Stimulated activated naive B cell treated with anti-CD40 and anti-IgM and Interleukin-4, amounts not matched to agents 10 μg/mL and 1 μg/mL and 100 μg/mL, for 72 hours (primary cell): ENCODE measurements at regions not wholly inside any gene's neighbourhood (a gene's known extent, or its start where the extent isn't known, plus 50 kb on each side); places are given as distances from the start of the nearest gene placed in this dataset.

Experiments used
- ATAC-seq, 2 donors: fragments of 150-1000 bp; cut with Tn5 transposase; replicated peaks; 2 replicates each; pipeline ENCODE4 v1.10.0; 2021; ENCODE audit warnings: moderate library complexity in 1 of 2
- DNase-seq: peaks from one replicate; pipeline ENCODE4 v3.0.0; 2021
- H3K27ac Mint-ChIP-seq: one replicate; pipeline ENCODE4 v1.8.0; 2022; ENCODE audit warnings: mild to moderate bottlenecking, mixed read lengths
- H3K27me3 Mint-ChIP-seq, 2 donors: one replicate each; pipeline ENCODE4 v1.8.0; 2022; ENCODE audit warnings: mixed read lengths in 2 of 2
- H3K36me3 Mint-ChIP-seq, 2 donors: one replicate each; pipeline ENCODE4 v1.8.0; 2022; ENCODE audit warnings: mixed read lengths in 2 of 2, mild to moderate bottlenecking in 1 of 2
- H3K4me1 Mint-ChIP-seq, 2 donors: one replicate each; pipeline ENCODE4 v1.8.0; 2022; ENCODE audit warnings: mixed read lengths in 2 of 2, mild to moderate bottlenecking in 1 of 2
- H3K4me3 Mint-ChIP-seq, 2 donors: one replicate each; pipeline ENCODE4 v1.8.0; 2022; ENCODE audit warnings: mild to moderate bottlenecking in 2 of 2, mixed read lengths in 2 of 2, moderate library complexity in 1 of 2
- H3K9me3 Mint-ChIP-seq, 2 donors: one replicate each; pipeline ENCODE4 v1.8.0; 2022; ENCODE audit warnings: mixed read lengths in 2 of 2, mild to moderate bottlenecking in 1 of 2

GRCh38 chr4:42329421-42329820 is 67.9 kb upstream of the SHISA3 start:
- no peak for ATAC-seq
- H3K4me1 Mint-ChIP-seq, result peaks cover 0 to 5% of the 10 kb centered on the region in 2 donors
- peaks cover 0 to 4% of the 10 kb centered on the region in 2 donors for H3K27me3 Mint-ChIP-seq
- H3K27ac Mint-ChIP-seq, result no peak overlapping the region
- no peak for DNase-seq
- H3K4me3 Mint-ChIP-seq, result no peak overlapping the region
- H3K36me3 Mint-ChIP-seq, result no peaks in the 10 kb centered on the region
- peaks cover 0 to 6% of the 10 kb centered on the region in 2 donors for H3K9me3 Mint-ChIP-seq

- peaks cover 0 to 3% of the 10 kb centered on the region in 2 donors for H3K27me3 Mint-ChIP-seq
These were observed 67.2 kb upstream of the SHISA3 start for GRCh38 chr4:42330002-42330592.

GRCh38 chr4:42331040-42331439 is 66.2 kb upstream of the SHISA3 start:
- no peak overlapping the region for H3K27ac Mint-ChIP-seq
- H3K4me3 Mint-ChIP-seq, result no peak overlapping the region
- H3K27me3 Mint-ChIP-seq, result no peaks in the 10 kb centered on the region
- peaks cover 0 to 3% of the 10 kb centered on the region in 2 donors for H3K9me3 Mint-ChIP-seq
- H3K36me3 Mint-ChIP-seq, result no peaks in the 10 kb centered on the region
- H3K4me1 Mint-ChIP-seq, result peaks cover 0 to 5% of the 10 kb centered on the region in 2 donors
- DNase-seq, result no peak
- no peak for ATAC-seq

More at GRCh38 chr4:42330002-42330592, 67.2 kb upstream of the SHISA3 start:
- Mint-ChIP-seq H3K36me3 (no peaks in the 10 kb centered on the region), H3K27ac (no peak overlapping the region), H3K4me1 (peaks cover 0 to 5% of the 10 kb centered on the region in 2 donors), H3K4me3 (no peak overlapping the region), H3K9me3 (peaks cover 0 to 6% of the 10 kb centered on the region in 2 donors)
- ATAC-seq (no peak), DNase-seq (no peak)

- H3K4me1 Mint-ChIP-seq, result peaks cover 0 to 5% of the 10 kb centered on the region in 2 donors
- ATAC-seq (peak in 1 of 2 donors; percentile 45), DNase-seq (no peak)
- no peaks in the 10 kb centered on the region for H3K36me3 Mint-ChIP-seq
- H3K4me3 Mint-ChIP-seq, result no peak overlapping the region
- H3K27me3 Mint-ChIP-seq, result no peaks in the 10 kb centered on the region
- H3K9me3 Mint-ChIP-seq, result peaks cover 0 to 3% of the 10 kb centered on the region in 2 donors
- H3K27ac Mint-ChIP-seq, result no peak overlapping the region
These were observed 65.3 kb upstream of the SHISA3 start for GRCh38 chr4:42331914-42332368.

- ATAC-seq, result no peak
- no peaks in the 10 kb centered on the region for H3K36me3 Mint-ChIP-seq
- no peaks in the 10 kb centered on the region for H3K9me3 Mint-ChIP-seq
- no peak overlapping the region for H3K4me3 Mint-ChIP-seq
- H3K27ac Mint-ChIP-seq, result no peak overlapping the region
- no peaks in the 10 kb centered on the region for H3K4me1 Mint-ChIP-seq
- DNase-seq, result no peak
- peaks cover 0 to 8% of the 10 kb centered on the region in 2 donors for H3K27me3 Mint-ChIP-seq
These were observed 57.3 kb upstream of the SHISA3 start for GRCh38 chr4:42339935-42340406.

GRCh38 chr4:42341518-42342026 is 55.7 kb upstream of the SHISA3 start:
- Mint-ChIP-seq H3K9me3 (no peaks in the 10 kb centered on the region), H3K36me3 (no peaks in the 10 kb centered on the region), H3K27ac (no peak overlapping the region), H3K4me3 (no peak overlapping the region), H3K27me3 (peaks cover 0 to 8% of the 10 kb centered on the region in 2 donors), H3K4me1 (no peaks in the 10 kb centered on the region)
- ATAC-seq, result no peak
- no peak for DNase-seq

- Mint-ChIP-seq H3K4me1 (no peaks in the 10 kb centered on the region), H3K27ac (no peak overlapping the region)
- ATAC-seq, result no peak
These were observed 54.8 kb upstream of the SHISA3 start for GRCh38 chr4:42342459-42342858.

GRCh38 chr4:42344309-42344708 is 53.0 kb upstream of the SHISA3 start:
- Mint-ChIP-seq H3K9me3 (no peaks in the 10 kb centered on the region), H3K4me3 (no peak overlapping the region), H3K4me1 (no peaks in the 10 kb centered on the region), H3K27ac (no peak overlapping the region), H3K27me3 (peaks cover 0 to 8% of the 10 kb centered on the region in 2 donors), H3K36me3 (no peaks in the 10 kb centered on the region)
- ATAC-seq (no peak), DNase-seq (no peak)

More at GRCh38 chr4:42342459-42342858, 54.8 kb upstream of the SHISA3 start:
- DNase-seq, result no peak
- Mint-ChIP-seq H3K27me3 (peaks cover 0 to 8% of the 10 kb centered on the region in 2 donors), H3K9me3 (no peaks in the 10 kb centered on the region), H3K36me3 (no peaks in the 10 kb centered on the region), H3K4me3 (no peak overlapping the region)

- no peaks in the 10 kb centered on the region for H3K9me3 Mint-ChIP-seq
- H3K36me3 Mint-ChIP-seq, result no peaks in the 10 kb centered on the region
- H3K4me1 Mint-ChIP-seq, result no peaks in the 10 kb centered on the region
- no peak overlapping the region for H3K4me3 Mint-ChIP-seq
- no peak overlapping the region for H3K27ac Mint-ChIP-seq
- H3K27me3 Mint-ChIP-seq, result peaks cover 0 to 8% of the 10 kb centered on the region in 2 donors
- no peak for ATAC-seq
- no peak for DNase-seq
These were observed 52.5 kb upstream of the SHISA3 start for GRCh38 chr4:42344749-42345148.

GRCh38 chr4:42345962-42346544 is 51.2 kb upstream of the SHISA3 start:
- DNase-seq, result no peak
- ATAC-seq, result no peak
- peaks cover 0 to 4% of the 10 kb centered on the region in 2 donors for H3K27me3 Mint-ChIP-seq
- peaks cover 2 to 7% of the 10 kb centered on the region in 2 donors for H3K4me1 Mint-ChIP-seq
- no peak overlapping the region for H3K4me3 Mint-ChIP-seq
- no peaks in the 10 kb centered on the region for H3K9me3 Mint-ChIP-seq
- H3K36me3 Mint-ChIP-seq, result no peaks in the 10 kb centered on the region
- H3K27ac Mint-ChIP-seq, result no peak overlapping the region

GRCh38 chr4:42347076-42347475 is 50.2 kb upstream of the SHISA3 start:
- ATAC-seq, result no peak
- Mint-ChIP-seq H3K27ac (no peak overlapping the region), H3K4me3 (no peak overlapping the region)

More at GRCh38 chr4:42347076-42347475, 50.2 kb upstream of the SHISA3 start:
- H3K9me3 Mint-ChIP-seq, result no peaks in the 10 kb centered on the region
- peaks cover 0 to 4% of the 10 kb centered on the region in 2 donors for H3K27me3 Mint-ChIP-seq
- peaks cover 2 to 10% of the 10 kb centered on the region in 2 donors for H3K4me1 Mint-ChIP-seq
- H3K36me3 Mint-ChIP-seq, result no peaks in the 10 kb centered on the region
- no peak for DNase-seq
